Femur (tissue), 1 donor: ENCODE measurements at regions not wholly inside any gene's neighbourhood (a gene's known extent, or its start where the extent isn't known, plus 50 kb on each side); places are given as distances from the start of the nearest gene placed in this dataset.

Source experiments
- DNase-seq: peaks from one replicate; pipeline ENCODE4 v3.0.0-alpha.2; 2017

- no peak for DNase-seq
Observed at GRCh38 chr6:98179606-98180005, 654.8 kb upstream of the POU3F2 start.

GRCh38 chr6:98200084-98200483 lies 634.3 kb upstream of the POU3F2 start:
- DNase-seq, result no peak

- no peak for DNase-seq
Observed at GRCh38 chr6:98203170-98203806, 631.1 kb upstream of the POU3F2 start.

- no peak for DNase-seq
Observed at GRCh38 chr6:98212468-98212867, 621.9 kb upstream of the POU3F2 start.

- DNase-seq, result no peak
Observed at GRCh38 chr6:98215531-98215930, 618.8 kb upstream of the POU3F2 start.

- no peak for DNase-seq
Observed at GRCh38 chr6:98230250-98230649, 604.1 kb upstream of the POU3F2 start.

- DNase-seq, result no peak
Observed at GRCh38 chr6:98239057-98239456, 595.3 kb upstream of the POU3F2 start.

- DNase-seq, result no peak
Observed at GRCh38 chr6:98241630-98242029, 592.7 kb upstream of the POU3F2 start.

- no peak for DNase-seq
Observed at GRCh38 chr6:98254624-98255023, 579.8 kb upstream of the POU3F2 start.

GRCh38 chr6:98260382-98260781 lies 574.0 kb upstream of the POU3F2 start:
- no peak for DNase-seq

GRCh38 chr6:98272060-98272459 lies 562.3 kb upstream of the POU3F2 start:
- DNase-seq, result no peak

- DNase-seq, result no peak
Observed at GRCh38 chr6:98274691-98275090, 559.7 kb upstream of the POU3F2 start.

GRCh38 chr6:98280492-98280891 lies 553.9 kb upstream of the POU3F2 start:
- no peak for DNase-seq

- no peak for DNase-seq
Observed at GRCh38 chr6:98286620-98287019, 547.8 kb upstream of the POU3F2 start.

- DNase-seq, result no peak
Observed at GRCh38 chr6:98287876-98288275, 546.5 kb upstream of the POU3F2 start.

GRCh38 chr6:98292810-98293209 lies 541.6 kb upstream of the POU3F2 start:
- DNase-seq, result no peak

- no peak for DNase-seq
Observed at GRCh38 chr6:98295515-98296175, 538.7 kb upstream of the POU3F2 start.

GRCh38 chr6:98308564-98308963 lies 525.8 kb upstream of the POU3F2 start:
- DNase-seq, result no peak

GRCh38 chr6:98310443-98310842 lies 523.9 kb upstream of the POU3F2 start:
- DNase-seq, result no peak

- no peak for DNase-seq
Observed at GRCh38 chr6:98323605-98324004, 510.8 kb upstream of the POU3F2 start.

- DNase-seq, result no peak
Observed at GRCh38 chr6:98324446-98324845, 509.9 kb upstream of the POU3F2 start.

- no peak for DNase-seq
Observed at GRCh38 chr6:98325366-98325765, 509.0 kb upstream of the POU3F2 start.

GRCh38 chr6:98333273-98333672 lies 501.1 kb upstream of the POU3F2 start:
- no peak for DNase-seq

- no peak for DNase-seq
Observed at GRCh38 chr6:98335594-98335993, 498.8 kb upstream of the POU3F2 start.

GRCh38 chr6:98339506-98339905 lies 494.9 kb upstream of the POU3F2 start:
- no peak for DNase-seq
